ENCODE measurements at regions not wholly inside any gene's neighbourhood (a gene's known extent, or its start where the extent isn't known, plus 50 kb on each side); places are given as distances from the start of the nearest gene placed in this dataset.

GRCh38 chr7:125644109-125644508 lies 714.5 kb upstream of the POT1 start:
- TF ChIP-seq CTCF (IDR thresholded peaks at IDR 0.05) (no peak), POLR2A (IDR thresholded peaks at IDR 0.05) (no peak)

All from testis (tissue), 2 donors.